Uterus (tissue), 3 donors: ENCODE measurements at regions not wholly inside any gene's neighbourhood (a gene's known extent, or its start where the extent isn't known, plus 50 kb on each side); places are given as distances from the start of the nearest gene placed in this dataset.

ENCODE experiments used
- DNase-seq, 2 donors: peaks; one replicate each; pipeline ENCODE4 v3.0.0-alpha.2; 2019 to 2020
- H3K27ac ChIP-seq, 2 donors: fragments of 200-600 bp; sonication (generic); 1 replicate in 1 of 2; 2 replicates in 1 of 2; pipeline ENCODE4 v1.5.1; 2016 to 2018
- H3K27me3 ChIP-seq, 2 donors: fragments of 200-600 bp; sonication (generic); one replicate each; pipeline ENCODE4 v1.5.1; 2018 to 2019; ENCODE audit warnings: control low read depth in 1 of 2
- H3K36me3 ChIP-seq, 2 donors: fragments of 200-600 bp; sonication (generic); one replicate each; pipeline ENCODE4 v1.5.1; 2019; ENCODE audit warnings: control low read depth in 1 of 2
- H3K4me1 ChIP-seq, 2 donors: fragments of 200-600 bp; sonication (generic); one replicate each; pipeline ENCODE4 v1.5.1; 2018 to 2019; ENCODE audit warnings: control low read depth in 1 of 2
- H3K4me3 ChIP-seq, 2 donors: fragments of 200-600 bp; sonication (generic); 1 replicate in 1 of 2; 2 replicates in 1 of 2; pipeline ENCODE4 v1.5.1; 2018 to 2019; ENCODE audit warnings: mild to moderate bottlenecking in 1 of 2
- H3K9me3 ChIP-seq, 2 donors: fragments of 200-600 bp; sonication (generic); one replicate each; pipeline ENCODE4 v1.5.1; 2019; ENCODE audit warnings: control low read depth in 1 of 2
- CTCF ChIP-seq, 4 experiments: fragments of 200-600 bp in 2 of 4; fragments of 450-650 bp in 2 of 4; sonication (generic) in 2 of 4; IDR thresholded peaks; one replicate each; pipeline ENCODE4 v1.5.1; 2016 to 2019; ENCODE audit warnings: antibody characterized with exemption in 4 of 4, mild to moderate bottlenecking in 2 of 4, moderate library complexity in 1 of 4
- POLR2A ChIP-seq, 2 donors: fragments of 450-650 bp; IDR thresholded peaks; one replicate each; pipeline ENCODE4 v1.6.1; 2016; ENCODE audit warnings: antibody characterized with exemption in 2 of 2, mild to moderate bottlenecking in 1 of 2, moderate library complexity in 1 of 2
- intact Hi-C: fragments of 100-400 bp; cut with DNase I; formaldehyde crosslinking; loops from one replicate; pipeline ENCODE4 v1.15.1; 2023; ENCODE audit warnings: low total_unique reads
- donor health status: DM: yes; HTN: yes; CAD: no.

- TF ChIP-seq POLR2A (IDR thresholded peaks at IDR 0.05), result no peak
- TF ChIP-seq CTCF (IDR thresholded peaks at IDR 0.05), result no peak
- DNase-seq, result no peak
- Histone ChIP-seq H3K4me3 (no peak overlapping the region), H3K27me3 (no peaks in the 10 kb centered on the region), H3K4me1 (no peaks in the 10 kb centered on the region), H3K9me3 (no peaks in the 10 kb centered on the region), H3K27ac (no peak overlapping the region), H3K36me3 (no peaks in the 10 kb centered on the region)
- intact Hi-C loops, result no loop called here
Measured at GRCh38 chr14:53758141-53758540, 198.5 kb downstream of the BMP4 start.

GRCh38 chr14:53757732-53758131 is 198.9 kb downstream of the BMP4 start:
- no peak for DNase-seq
- H3K36me3 ChIP-seq, result no peaks in the 10 kb centered on the region
- no peaks in the 10 kb centered on the region for H3K27me3 ChIP-seq
- no peak for TF ChIP-seq CTCF (IDR thresholded peaks at IDR 0.05)
- TF ChIP-seq POLR2A (IDR thresholded peaks at IDR 0.05), result no peak
- H3K4me1 ChIP-seq, result no peaks in the 10 kb centered on the region
- no peak overlapping the region for H3K4me3 ChIP-seq
- H3K9me3 ChIP-seq, result no peaks in the 10 kb centered on the region
- intact Hi-C loops, result no loop called here
- H3K27ac ChIP-seq, result no peak overlapping the region

- DNase-seq, result no peak
- no peaks in the 10 kb centered on the region for H3K27me3 ChIP-seq
- H3K36me3 ChIP-seq, result no peaks in the 10 kb centered on the region
- TF ChIP-seq POLR2A (IDR thresholded peaks at IDR 0.05) (no peak), CTCF (IDR thresholded peaks at IDR 0.05) (no peak)
- H3K27ac ChIP-seq, result no peak overlapping the region
- H3K9me3 ChIP-seq, result no peaks in the 10 kb centered on the region
- H3K4me1 ChIP-seq, result no peaks in the 10 kb centered on the region
- intact Hi-C loops, result no loop called here
- H3K4me3 ChIP-seq, result no peak overlapping the region
Measured at GRCh38 chr14:53751650-53752049, 205.0 kb downstream of the BMP4 start.

- no peaks in the 10 kb centered on the region for H3K36me3 ChIP-seq
- TF ChIP-seq CTCF (IDR thresholded peaks at IDR 0.05) (no peak), POLR2A (IDR thresholded peaks at IDR 0.05) (no peak)
- no peak overlapping the region for H3K27ac ChIP-seq
- no peaks in the 10 kb centered on the region for H3K4me1 ChIP-seq
- H3K9me3 ChIP-seq, result no peaks in the 10 kb centered on the region
- DNase-seq, result no peak
- no peaks in the 10 kb centered on the region for H3K27me3 ChIP-seq
- no peak overlapping the region for H3K4me3 ChIP-seq
- intact Hi-C loops, result no loop called here
Measured at GRCh38 chr14:53748691-53749090, 207.9 kb downstream of the BMP4 start.

- intact Hi-C loops, result no loop called here
- DNase-seq, result no peak
- TF ChIP-seq POLR2A (IDR thresholded peaks at IDR 0.05), result no peak
- TF ChIP-seq CTCF (IDR thresholded peaks at IDR 0.05), result no peak
- Histone ChIP-seq H3K27ac (no peak overlapping the region), H3K9me3 (no peaks in the 10 kb centered on the region), H3K4me3 (no peak overlapping the region), H3K27me3 (no peaks in the 10 kb centered on the region), H3K36me3 (peaks cover 0 to 4% of the 10 kb centered on the region in 2 donors), H3K4me1 (no peaks in the 10 kb centered on the region)
Measured at GRCh38 chr14:53744857-53745256, 211.8 kb downstream of the BMP4 start.
